GM12878 (cell line): ENCODE measurements at regions not wholly inside any gene's neighbourhood (a gene's known extent, or its start where the extent isn't known, plus 50 kb on each side); places are given as distances from the start of the nearest gene placed in this dataset.

Experiments used
- ATAC-seq: fragments of 200-7000 bp; cut with Tn5 transposase; 3 replicates; pipeline ENCODE4 v1.9.1; 2020; ENCODE audit warnings: mild to moderate bottlenecking, moderate library complexity
- BruUV-seq: library from RNA; stranded (reverse); fragments of 400-500 nt; replicated peaks from 2 replicates; lab custom pipeline; 2021; lab: Mats Ljungman, UMichigan
- CTCF ChIA-PET: fragments of 300-600 bp; sonication (Branson Sonifier 250); formaldehyde crosslinking; extraction: SDS; loops from one replicate; lab custom pipeline; 2021; ENCODE audit warnings: inconsistent platforms; lab: Yijun Ruan, JAX
- POLR2A ChIA-PET: fragments of 350-600 bp; formaldehyde crosslinking; extraction: SDS; loops from one replicate; lab custom pipeline; 2021; ENCODE audit warnings: inconsistent platforms; lab: Charles Lee
- RAD21 ChIA-PET: fragments of 300-600 bp; sonication (Branson Sonifier 250); formaldehyde crosslinking; loops from one replicate; lab custom pipeline; 2023; ENCODE audit warnings: antibody characterized with exemption; ENCODE audit not compliant: unreplicated experiment; lab: Charles Lee
- SMC1A ChIA-PET: fragments of 300-600 bp; sonication (Branson Sonifier 250); formaldehyde crosslinking; loops from one replicate; lab custom pipeline; 2023; ENCODE audit not compliant: unreplicated experiment, uncharacterized antibody; lab: Charles Lee
- DNase-seq: peaks from one replicate; pipeline ENCODE4 v3.0.0-alpha.2; 2011; ENCODE audit warnings: low read depth, low spot score
- FAIRE-seq: peaks from 3 replicates; lab custom pipeline; 2011; peaks lifted over from hg19 to GRCh38; lab: Jason Lieb, UNC
- H2AFZ ChIP-seq: 2 replicates; pipeline ENCODE4 v1.6.0; 2011; ENCODE audit warnings: low read depth, low read length, control low read depth; ENCODE audit not compliant: control insufficient read depth
- H3K27ac ChIP-seq: 2 replicates; pipeline ENCODE4 v1.5.1; 2011; ENCODE audit warnings: control low read depth; ENCODE audit not compliant: control insufficient read depth, insufficient read depth
- H3K27me3 ChIP-seq, 2 experiments: replicated peaks in 1 of 2; 2 replicates each; pipeline versions ENCODE4 v1.6.0 to v1.6.1; 2011; ENCODE audit warnings: low read length in 1 of 2; ENCODE audit not compliant: control insufficient read depth in 2 of 2, insufficient read depth in 2 of 2
- H3K36me3 ChIP-seq, 2 experiments: 2 replicates each; pipeline ENCODE4 v1.5.1; 2011; ENCODE audit warnings: low read length in 1 of 2; ENCODE audit not compliant: control insufficient read depth in 2 of 2, insufficient read depth in 2 of 2
- H3K4me1 ChIP-seq: 2 replicates; pipeline ENCODE4 v1.6.1; 2011; ENCODE audit warnings: mild to moderate bottlenecking, low read length, moderate library complexity, mixed read lengths; ENCODE audit not compliant: control insufficient read depth, insufficient read depth
- H3K4me2 ChIP-seq: 2 replicates; pipeline ENCODE4 v1.6.0; 2011; ENCODE audit warnings: control low read depth; ENCODE audit not compliant: control insufficient read depth, insufficient read depth
- H3K4me3 ChIP-seq: fragments of 200-600 bp; sonication (generic); 2 replicates; pipeline ENCODE4 v1.5.1; 2016
- H3K79me2 ChIP-seq: 2 replicates; pipeline ENCODE4 v1.6.0; 2011; ENCODE audit warnings: low read length; ENCODE audit not compliant: control insufficient read depth, insufficient read depth
- H3K9ac ChIP-seq: 2 replicates; pipeline ENCODE4 v1.8.0; 2011; ENCODE audit warnings: low read length, control low read depth, mixed read lengths; ENCODE audit not compliant: control insufficient read depth, insufficient read depth
- H3K9me3 ChIP-seq: replicated peaks from 3 replicates; pipeline ENCODE4 v1.5.1; 2011; ENCODE audit warnings: mild to moderate bottlenecking, low read length; ENCODE audit not compliant: control insufficient read depth, insufficient read depth
- H4K20me1 ChIP-seq: 2 replicates; pipeline ENCODE4 v1.6.0; 2011; ENCODE audit not compliant: control insufficient read depth, insufficient read depth
- CEBPB ChIP-seq, 2 experiments: fragments of 150-350 bp in 1 of 2; IDR thresholded peaks; 2 replicates each; pipeline ENCODE4 v1.6.1; 2012 to 2014; ENCODE audit warnings: low read depth in 2 of 2, low read length in 2 of 2, borderline replicate concordance in 1 of 2, inconsistent platforms in 1 of 2
- ETV6 ChIP-seq, 2 experiments: fragments of 450-650 bp in 1 of 2; IDR thresholded peaks in 1 of 2; conservative IDR thresholded peaks in 1 of 2; 2 replicates each; pipeline ENCODE4 v1.6.1; 2014; ENCODE audit warnings: antibody characterized with exemption in 1 of 2, borderline replicate concordance in 1 of 2, low read depth in 1 of 2, mild to moderate bottlenecking in 1 of 2, moderate library complexity in 1 of 2
- MTA2 ChIP-seq: fragments of 450-650 bp; IDR thresholded peaks from 2 replicates; pipeline ENCODE4 v1.6.1; 2016; ENCODE audit warnings: low read depth, mild to moderate bottlenecking, moderate library complexity
- NBN ChIP-seq: fragments of 450-650 bp; IDR thresholded peaks from 2 replicates; pipeline ENCODE4 v1.6.1; 2016
- RELA ChIP-seq: fragments of 450-650 bp; IDR thresholded peaks from 2 replicates; pipeline ENCODE4 v1.8.0; 2014; ENCODE audit warnings: borderline replicate concordance; ENCODE audit not compliant: partially characterized antibody
- TAF1 ChIP-seq: IDR thresholded peaks from 2 replicates; pipeline ENCODE4 v1.6.1; 2011; ENCODE audit warnings: mild to moderate bottlenecking, low read depth, low read length, borderline replicate concordance
- ZNF274 ChIP-seq: IDR thresholded peaks from one replicate; pipeline ENCODE4 v1.8.0; 2011; ENCODE audit not compliant: insufficient read length, insufficient read depth
- WGBS: methylation state at CpG from one replicate; pipeline ENCODE4 v1.1.6; 2016; ENCODE audit warnings: low lambda C conversion rate; ENCODE audit not compliant: insufficient replicate concordance, insufficient coverage; ENCODE audit errors: missing lambda C conversion rate; 5-methylcytosine and 5-hydroxymethylcytosine counted together
- in situ Hi-C: fragments of 300-500 bp; cut with MboI; formaldehyde crosslinking; loops from 9 replicates; pipeline ENCODE4 v1.14.3; 2018; ENCODE audit warnings: mixed read lengths
- intact Hi-C: fragments of 100-400 bp; cut with micrococcal nuclease; formaldehyde crosslinking; loops from one replicate; pipeline ENCODE4 v1.14.2; 2022; ENCODE audit not compliant: unreplicated experiment
- TF ChIP-seq, protein P1 (sequence below): fragments of 450-650 bp; IDR thresholded peaks from 2 replicates; pipeline ENCODE4 v1.6.1; 2016; ENCODE audit warnings: mild to moderate bottlenecking
- TF ChIP-seq, protein P2 (sequence below): fragments of 450-650 bp; IDR thresholded peaks from 2 replicates; pipeline ENCODE4 v1.6.1; 2018; ENCODE audit warnings: mild to moderate bottlenecking, low read depth, moderate library complexity; ENCODE audit not compliant: partially characterized antibody

DNA sequence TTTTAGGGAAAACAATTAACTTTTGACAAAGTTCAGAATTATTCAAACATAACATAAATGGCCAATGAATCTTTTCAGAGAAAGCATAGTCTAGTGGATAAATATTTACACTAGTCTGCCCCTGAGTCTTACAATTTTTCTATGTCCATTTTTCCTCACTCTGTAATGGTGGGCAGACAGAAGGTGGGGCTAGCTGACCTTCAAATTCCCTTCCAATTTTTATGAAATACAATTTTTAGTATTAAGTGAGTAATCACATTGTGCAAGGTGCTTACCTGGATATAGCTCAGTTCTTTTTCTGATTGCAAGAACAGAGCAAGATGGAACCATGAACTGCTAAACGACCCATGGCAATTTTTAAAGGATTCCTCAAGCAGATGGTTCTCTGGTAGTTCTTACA, 441.7 kb upstream of the NR2F2 start:
- SMC1A ChIA-PET = interaction anchor here (2.0 kb wide), 1 partner anchor 10 kb away, joined by 9 read pairs; no protein-coding TSS in a partner anchor
- TF ChIP-seq TAF1 (no peak), RELA (no peak), CEBPB (IDR thresholded peaks at IDR 0.05; ENCODE audit: borderline replicate concordance in 1 of 2, low read depth in 2 of 2, low read length in 2 of 2) (no peak)
- TF ChIP-seq, protein P1, sequence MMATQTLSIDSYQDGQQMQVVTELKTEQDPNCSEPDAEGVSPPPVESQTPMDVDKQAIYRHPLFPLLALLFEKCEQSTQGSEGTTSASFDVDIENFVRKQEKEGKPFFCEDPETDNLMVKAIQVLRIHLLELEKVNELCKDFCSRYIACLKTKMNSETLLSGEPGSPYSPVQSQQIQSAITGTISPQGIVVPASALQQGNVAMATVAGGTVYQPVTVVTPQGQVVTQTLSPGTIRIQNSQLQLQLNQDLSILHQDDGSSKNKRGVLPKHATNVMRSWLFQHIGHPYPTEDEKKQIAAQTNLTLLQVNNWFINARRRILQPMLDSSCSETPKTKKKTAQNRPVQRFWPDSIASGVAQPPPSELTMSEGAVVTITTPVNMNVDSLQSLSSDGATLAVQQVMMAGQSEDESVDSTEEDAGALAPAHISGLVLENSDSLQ = no peak
- RAD21 ChIA-PET = interaction anchor here (0.5 to 1.1 kb wide), 4 partner anchors 16 to 242 kb away, joined by 3 read pairs; no protein-coding TSS in a partner anchor
- Histone ChIP-seq H3K4me2 (no peak overlapping the region), H3K27me3 (no peaks in the 10 kb centered on the region), H3K9ac (no peak overlapping the region), H3K4me1 (no peaks in the 10 kb centered on the region), H4K20me1 (no peaks in the 10 kb centered on the region), H3K79me2 (no peaks in the 10 kb centered on the region), H3K36me3 (no peaks in the 10 kb centered on the region), H2AFZ (no peak overlapping the region), H3K27ac (no peak overlapping the region), H3K9me3 (peaks cover 2% of the 10 kb centered on the region; the same call in 1 of the 3 replicates), H3K4me3 (no peak overlapping the region)
- in situ Hi-C loops = no loop called here
- POLR2A ChIA-PET = no interaction called here
- intact Hi-C loops = no loop called here
- FAIRE-seq (no peak), ATAC-seq (no peak), DNase-seq (no peak)
- 36% methylated on average over 1 of the region's 1 CpG for WGBS
- no TSS peak for BruUV-seq
- CTCF ChIA-PET = interaction anchor here (2.3 kb wide), 1 partner anchor 28 kb away, joined by 5 read pairs; no protein-coding TSS in a partner anchor

DNA sequence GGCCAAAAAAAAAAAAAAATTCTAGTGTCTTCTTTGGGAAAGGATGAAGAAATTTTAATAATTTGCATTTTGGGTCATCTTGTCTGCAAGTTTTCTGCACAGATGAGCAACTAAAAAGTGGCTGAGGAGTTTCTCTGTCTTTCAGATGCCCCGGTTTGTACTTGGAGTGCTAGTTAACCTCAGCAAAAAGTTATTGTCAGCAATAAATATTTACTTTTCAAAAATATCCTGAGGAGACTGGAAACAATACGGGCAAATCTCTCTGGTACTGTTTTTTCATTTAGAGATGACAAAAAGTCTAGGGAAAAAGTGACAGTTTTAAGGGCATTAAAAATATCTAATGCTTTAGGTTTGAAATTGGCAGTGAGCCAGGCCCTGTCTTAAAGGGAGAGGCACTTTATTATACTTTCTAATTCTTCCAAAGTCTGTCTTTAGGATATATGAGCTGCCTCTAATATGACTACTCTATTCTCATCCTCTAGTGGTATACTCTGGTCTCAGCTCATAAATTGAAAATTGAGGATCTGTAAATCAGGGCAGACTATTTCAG, 436.0 kb upstream of the NR2F2 start:
- H4K20me1 ChIP-seq = no peaks in the 10 kb centered on the region
- H2AFZ ChIP-seq = no peak overlapping the region
- 0% methylated on average over 2 of the region's 2 CpGs for WGBS
- no peak overlapping the region for H3K27ac ChIP-seq
- H3K36me3 ChIP-seq = no peaks in the 10 kb centered on the region
- no peak overlapping the region for H3K9ac ChIP-seq
- CTCF ChIA-PET = interaction anchor here (1.3 kb wide), 1 partner anchor 9 kb away, joined by 3 read pairs; no protein-coding TSS in a partner anchor
- RAD21 ChIA-PET = interaction anchor here (0.7 to 1.5 kb wide), 4 partner anchors 8 to 34 kb away, joined by 3 to 4 read pairs (median 3); no protein-coding TSS in a partner anchor
- no peaks in the 10 kb centered on the region; the same call in 2 of the 3 replicates for H3K9me3 ChIP-seq
- no peak for FAIRE-seq
- in situ Hi-C loops = no loop called here
- H3K27me3 ChIP-seq = no peaks in the 10 kb centered on the region
- BruUV-seq = no TSS peak
- no peak overlapping the region for H3K4me2 ChIP-seq
- no peak for DNase-seq
- H3K4me1 ChIP-seq = no peaks in the 10 kb centered on the region
- no peaks in the 10 kb centered on the region for H3K79me2 ChIP-seq
- POLR2A ChIA-PET = interaction anchor here (0.5 to 1.2 kb wide), 3 partner anchors 16 to 434 kb away, joined by 3 to 4 read pairs (median 3); no protein-coding TSS in a partner anchor
- SMC1A ChIA-PET = interaction anchor here (1.6 kb wide), 2 partner anchors 35 to 37 kb away, joined by 3 to 4 read pairs; no protein-coding TSS in a partner anchor
- intact Hi-C loops = no loop called here
- no peak overlapping the region for H3K4me3 ChIP-seq
- ATAC-seq = no peak
- TF ChIP-seq ETV6 (conservative IDR thresholded peaks at IDR 0.05 in 1 of 2, IDR thresholded peaks at IDR 0.05 in 1 of 2; ENCODE audit: borderline replicate concordance in 1 of 2, low read depth in 1 of 2) = no peak
- TF ChIP-seq ZNF274 = no peak
- TF ChIP-seq, protein P2, sequence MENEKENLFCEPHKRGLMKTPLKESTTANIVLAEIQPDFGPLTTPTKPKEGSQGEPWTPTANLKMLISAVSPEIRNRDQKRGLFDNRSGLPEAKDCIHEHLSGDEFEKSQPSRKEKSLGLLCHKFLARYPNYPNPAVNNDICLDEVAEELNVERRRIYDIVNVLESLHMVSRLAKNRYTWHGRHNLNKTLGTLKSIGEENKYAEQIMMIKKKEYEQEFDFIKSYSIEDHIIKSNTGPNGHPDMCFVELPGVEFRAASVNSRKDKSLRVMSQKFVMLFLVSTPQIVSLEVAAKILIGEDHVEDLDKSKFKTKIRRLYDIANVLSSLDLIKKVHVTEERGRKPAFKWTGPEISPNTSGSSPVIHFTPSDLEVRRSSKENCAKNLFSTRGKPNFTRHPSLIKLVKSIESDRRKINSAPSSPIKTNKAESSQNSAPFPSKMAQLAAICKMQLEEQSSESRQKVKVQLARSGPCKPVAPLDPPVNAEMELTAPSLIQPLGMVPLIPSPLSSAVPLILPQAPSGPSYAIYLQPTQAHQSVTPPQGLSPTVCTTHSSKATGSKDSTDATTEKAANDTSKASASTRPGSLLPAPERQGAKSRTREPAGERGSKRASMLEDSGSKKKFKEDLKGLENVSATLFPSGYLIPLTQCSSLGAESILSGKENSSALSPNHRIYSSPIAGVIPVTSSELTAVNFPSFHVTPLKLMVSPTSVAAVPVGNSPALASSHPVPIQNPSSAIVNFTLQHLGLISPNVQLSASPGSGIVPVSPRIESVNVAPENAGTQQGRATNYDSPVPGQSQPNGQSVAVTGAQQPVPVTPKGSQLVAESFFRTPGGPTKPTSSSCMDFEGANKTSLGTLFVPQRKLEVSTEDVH = no peak
- TF ChIP-seq MTA2 = no peak
- no peak for TF ChIP-seq NBN
